Stimulated activated CD8-positive, alpha-beta memory T cell treated with anti-CD3 and anti-CD28 coated beads, Interleukin-12 subunit alpha, Interleukin-12 subunit beta, amount 100 ng/mL, for 24 hours (primary cell): ENCODE measurements at regions not wholly inside any gene's neighbourhood (a gene's known extent, or its start where the extent isn't known, plus 50 kb on each side); places are given as distances from the start of the nearest gene placed in this dataset.

ENCODE experiments used
- DNase-seq: peaks from one replicate; pipeline ENCODE4 v3.0.0-alpha.2; 2020; ENCODE audit errors: extremely low read depth

DNA sequence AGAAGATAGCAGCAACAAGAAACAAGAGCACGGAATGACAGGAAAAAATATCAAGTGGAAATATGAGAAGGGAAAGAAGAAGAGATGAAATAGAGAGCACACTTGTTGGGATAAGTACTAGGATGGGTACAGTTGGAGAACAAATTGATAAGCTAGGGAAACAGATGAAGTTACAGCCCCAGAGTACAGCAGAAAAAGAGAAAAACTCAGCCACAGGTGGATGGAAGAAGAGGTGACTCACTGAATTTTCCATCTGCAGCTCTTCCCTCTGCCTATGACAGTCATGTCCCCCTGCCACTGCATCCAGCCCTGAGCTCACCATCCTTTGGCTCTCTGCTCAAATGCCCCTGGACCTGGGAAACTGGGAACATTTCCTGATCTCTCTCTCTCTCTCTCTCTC, 209.0 kb downstream of the BCOR start:
- no peak for DNase-seq

DNA sequence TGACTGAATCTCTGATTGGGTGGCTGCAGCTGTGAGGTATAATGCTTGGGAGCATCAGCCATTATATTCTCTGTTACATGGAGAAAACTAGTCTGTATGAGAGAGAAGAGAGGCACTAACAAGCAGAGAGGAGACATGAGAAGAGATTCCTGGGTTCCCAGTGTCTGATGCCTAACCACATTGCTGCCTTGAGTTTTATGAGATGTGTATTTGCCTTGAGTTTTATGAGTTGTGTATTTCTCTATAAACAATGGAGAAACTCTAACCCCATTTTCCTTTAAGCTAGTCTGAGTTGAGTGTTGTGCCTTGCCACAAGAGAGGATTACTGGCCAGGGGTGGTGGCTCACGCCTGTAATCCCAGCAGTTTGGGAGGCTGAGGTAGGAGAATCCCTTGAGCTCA, 208.1 kb downstream of the BCOR start:
- no peak for DNase-seq

DNA sequence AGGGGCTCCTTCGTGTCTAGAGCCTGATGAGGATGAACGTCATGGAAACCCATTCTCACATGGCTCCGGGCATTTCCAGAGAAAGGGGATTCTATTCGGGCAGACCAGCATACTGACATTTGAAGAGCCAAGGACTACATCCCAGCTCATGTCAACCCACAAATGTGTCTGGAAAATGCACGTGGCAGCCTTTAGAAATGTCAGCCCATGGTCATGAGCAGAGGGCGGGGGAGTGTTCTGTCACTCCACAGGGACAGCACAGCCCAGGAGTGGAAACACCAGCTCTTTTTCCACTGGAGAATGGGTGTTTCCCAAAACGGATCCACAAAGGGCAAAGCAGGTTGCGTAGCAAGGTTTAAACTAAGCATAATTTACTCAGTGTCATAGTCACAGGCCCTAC, 207.0 kb downstream of the BCOR start:
- no peak for DNase-seq

DNA sequence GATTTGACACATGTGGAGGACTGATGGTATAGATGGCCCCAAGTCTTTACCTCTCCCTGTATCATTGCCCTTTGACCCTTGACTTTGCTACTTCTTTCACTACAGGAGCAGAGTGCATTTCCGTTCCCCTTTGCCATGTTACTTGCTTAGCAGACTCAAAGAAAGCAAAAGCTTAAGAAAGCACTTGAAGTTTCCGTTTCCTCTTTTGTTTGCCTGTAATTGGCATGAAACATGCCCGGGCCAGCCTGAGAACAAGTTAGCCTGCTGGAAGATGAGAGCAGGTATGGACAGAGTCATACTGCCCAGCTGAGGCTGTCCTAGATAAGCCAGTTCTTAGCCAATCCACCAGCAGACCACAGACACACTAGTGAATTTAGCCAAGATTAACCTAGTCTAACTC, 206.0 kb downstream of the BCOR start:
- DNase-seq = no peak

DNA sequence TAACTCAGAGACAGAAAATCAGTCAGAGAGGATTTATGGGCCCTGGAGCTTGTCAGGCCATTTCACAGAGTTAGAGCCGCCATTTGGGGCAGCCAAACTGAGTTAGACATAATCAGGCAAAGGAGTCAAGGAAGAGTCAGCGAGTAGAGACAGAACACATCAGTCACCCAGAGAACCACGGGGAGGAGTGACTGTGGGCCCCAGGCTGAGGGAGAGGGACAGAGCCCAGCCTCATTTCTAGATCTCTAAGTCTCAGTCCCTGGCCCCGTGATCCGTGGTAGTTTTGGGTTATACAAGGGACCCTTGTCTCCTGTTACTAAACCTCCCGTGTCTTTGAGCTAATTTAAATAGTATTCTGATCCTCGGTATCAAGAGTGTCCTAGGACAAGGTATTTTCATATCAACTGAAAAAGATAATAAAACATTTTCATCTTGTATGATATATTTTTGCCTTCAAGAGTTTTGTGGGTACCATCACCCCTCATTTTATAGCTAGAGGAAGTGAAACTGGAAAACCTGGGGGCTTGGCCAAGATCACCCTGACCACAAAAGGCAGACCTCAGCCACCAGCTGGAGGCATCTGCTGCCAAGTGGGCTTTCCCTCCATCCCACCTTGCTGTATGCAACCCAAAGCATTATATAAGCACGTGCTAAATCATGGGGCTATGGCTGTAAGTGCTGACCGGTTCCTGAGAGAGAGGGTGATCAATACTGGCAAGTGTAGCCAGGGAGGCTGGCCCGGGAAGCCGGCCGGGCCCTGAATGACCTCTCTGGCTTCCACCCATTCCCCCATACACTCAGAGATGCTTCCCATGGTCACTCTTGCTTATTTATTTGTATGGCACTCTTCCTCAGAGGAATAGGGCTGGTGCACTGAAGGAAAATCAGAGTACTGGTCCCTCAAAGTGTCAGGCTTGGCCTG, 204.1 kb downstream of the BCOR start:
- DNase-seq = no peak

DNA sequence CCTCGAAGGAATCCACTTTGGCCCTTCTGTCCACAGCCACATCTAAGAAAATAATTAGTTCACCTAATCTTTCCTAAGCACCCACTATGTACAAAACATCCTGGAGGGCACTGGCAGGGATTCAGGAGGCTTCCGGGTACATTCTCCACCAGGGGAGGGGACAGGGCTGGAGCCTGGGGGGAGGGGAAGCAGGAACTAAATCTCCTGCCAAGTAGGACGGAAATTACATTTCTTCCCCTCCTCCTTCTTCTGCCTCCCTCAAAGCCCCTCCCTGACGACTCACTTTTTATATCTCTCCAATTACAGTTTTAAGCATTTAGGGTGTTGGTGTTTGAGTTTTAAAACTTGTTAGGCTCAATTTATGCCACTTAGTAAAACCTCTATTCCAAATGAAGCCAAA, 203.1 kb downstream of the BCOR start:
- DNase-seq = no peak

DNA sequence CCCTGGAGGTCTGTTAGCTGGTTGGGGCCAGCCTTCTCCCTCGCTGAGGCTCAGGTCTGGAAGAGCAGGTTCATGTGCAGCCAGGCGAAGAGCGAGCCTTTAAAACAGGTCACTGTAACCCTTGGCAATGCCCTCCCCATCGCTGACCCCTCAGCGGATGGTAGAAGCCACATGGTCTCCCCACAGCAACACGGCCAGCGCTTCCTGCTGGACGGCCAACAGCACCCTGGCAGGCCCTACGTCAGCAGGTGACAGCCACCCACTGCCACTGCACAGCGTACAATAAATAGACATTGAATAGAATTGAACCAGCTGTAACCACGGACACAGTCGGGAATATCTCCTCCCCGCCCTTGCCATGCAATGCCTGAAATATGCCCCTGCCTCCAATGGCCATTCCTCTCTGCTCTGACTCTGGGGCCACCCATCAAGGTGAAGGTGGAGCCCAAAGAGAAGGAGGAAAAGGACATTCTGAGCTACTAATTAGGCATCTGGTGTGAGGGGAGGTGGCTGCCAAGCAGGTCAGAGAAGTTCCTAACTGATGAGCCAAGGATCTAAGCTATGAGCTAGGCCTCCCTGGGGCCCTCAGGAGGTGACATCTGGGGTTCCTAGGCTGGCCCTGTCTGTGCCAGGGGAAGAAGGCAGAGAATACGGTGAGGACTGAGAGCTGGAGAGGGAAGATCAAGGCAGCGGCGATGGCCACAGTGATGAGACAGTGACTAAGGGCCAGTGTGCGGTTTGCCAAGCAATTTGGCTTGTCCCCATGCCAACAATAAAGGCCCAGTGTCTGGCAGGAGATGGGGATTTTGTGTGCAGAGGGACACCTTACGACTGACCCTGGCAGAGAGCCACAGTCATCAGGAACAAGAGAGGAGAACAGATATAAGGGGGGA, 202.3 kb downstream of the BCOR start:
- DNase-seq = no peak

DNA sequence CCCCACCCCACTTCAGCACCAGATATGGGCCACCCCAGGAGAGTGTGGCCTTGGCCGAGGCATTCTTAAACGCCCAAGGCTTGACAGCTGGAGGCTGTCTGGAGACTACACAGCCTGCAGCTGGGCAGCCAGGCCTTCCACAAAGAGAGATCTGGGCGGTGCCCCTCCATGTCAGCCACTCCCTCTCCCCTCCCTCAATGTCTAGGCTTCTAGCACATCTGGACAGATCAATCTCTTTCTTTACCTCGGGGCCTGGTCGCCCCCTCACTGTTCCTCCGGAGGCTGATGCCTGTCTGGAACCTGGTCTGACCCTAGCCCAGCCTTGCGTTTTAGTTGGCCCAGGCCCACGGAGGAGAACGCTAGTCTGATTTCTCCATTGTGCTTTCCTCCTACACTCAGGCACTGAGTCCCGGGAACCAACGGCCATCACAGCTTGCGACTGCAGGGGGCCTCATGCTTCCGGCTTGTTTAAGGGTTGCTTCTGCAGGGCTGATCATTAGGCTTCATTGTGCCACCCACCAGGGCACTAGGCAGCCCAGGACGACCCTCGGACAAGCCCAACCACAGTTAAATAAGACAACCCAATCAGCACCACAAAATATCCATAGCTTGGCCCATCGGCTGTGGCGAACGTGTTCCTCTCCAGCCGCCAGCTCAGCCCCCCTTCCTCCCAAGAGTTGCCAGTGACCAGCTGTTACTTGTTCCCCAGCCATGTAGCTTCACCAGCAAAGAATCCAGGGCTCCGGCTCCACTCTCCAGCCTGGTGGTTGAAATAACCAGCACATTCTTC, 200.6 kb downstream of the BCOR start:
- no peak for DNase-seq

DNA sequence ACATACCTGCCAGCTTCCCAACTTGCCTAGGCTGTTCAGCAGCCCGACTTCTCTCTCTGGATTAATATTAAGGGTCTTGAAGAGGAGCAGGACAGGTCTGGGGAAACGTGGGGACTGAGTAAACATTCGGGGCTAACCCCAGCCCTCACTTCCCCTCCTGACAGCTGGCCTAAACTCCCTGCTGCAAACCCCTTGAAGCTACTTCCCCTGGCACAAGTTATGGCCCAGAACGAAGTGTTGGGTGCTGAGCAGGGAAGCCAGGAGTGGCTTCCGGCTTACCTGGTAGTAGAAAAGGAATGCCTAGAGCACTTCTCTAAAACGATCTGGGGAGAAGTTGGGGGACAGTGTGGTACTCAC, 200.0 kb downstream of the BCOR start:
- no peak for DNase-seq

DNA sequence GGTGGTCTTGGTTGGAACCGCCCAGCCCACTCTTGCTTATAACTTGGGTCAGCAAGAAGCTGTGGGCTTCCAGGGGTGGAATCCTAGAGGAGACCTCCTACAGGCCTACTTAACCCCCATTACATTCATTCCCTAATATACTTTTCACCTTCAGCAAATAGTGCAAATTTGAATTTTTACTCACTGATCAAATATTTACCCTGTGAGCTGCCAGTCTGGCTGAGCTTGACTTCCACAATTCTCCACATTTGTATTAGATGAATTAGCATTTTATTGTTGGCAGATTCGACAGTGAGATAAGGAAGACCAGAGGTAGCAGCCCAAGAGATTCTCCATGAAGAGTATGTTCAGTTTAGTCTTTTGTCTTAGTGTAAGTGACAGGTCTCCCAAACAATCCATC, 199.6 kb downstream of the BCOR start:
- no peak for DNase-seq

DNA sequence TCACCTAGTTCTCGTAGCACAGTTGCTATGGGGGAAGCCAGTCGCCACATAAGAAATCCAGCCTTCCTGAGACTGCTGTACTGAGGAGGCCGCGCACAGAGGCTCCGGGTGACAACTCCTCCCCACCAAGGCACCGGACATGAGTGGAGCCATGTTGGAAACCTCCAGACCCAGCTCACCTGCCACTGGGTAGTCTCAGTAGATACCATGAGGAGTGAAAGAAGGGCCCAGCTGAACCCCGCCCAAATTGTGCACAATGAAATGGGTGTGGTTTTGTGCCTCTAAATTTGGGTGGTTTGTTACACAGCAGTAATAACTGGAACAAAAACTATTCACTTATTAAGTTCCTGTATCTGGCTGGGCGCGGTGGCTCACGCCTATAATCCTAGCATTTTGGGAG, 198.7 kb downstream of the BCOR start:
- DNase-seq = no peak

DNA sequence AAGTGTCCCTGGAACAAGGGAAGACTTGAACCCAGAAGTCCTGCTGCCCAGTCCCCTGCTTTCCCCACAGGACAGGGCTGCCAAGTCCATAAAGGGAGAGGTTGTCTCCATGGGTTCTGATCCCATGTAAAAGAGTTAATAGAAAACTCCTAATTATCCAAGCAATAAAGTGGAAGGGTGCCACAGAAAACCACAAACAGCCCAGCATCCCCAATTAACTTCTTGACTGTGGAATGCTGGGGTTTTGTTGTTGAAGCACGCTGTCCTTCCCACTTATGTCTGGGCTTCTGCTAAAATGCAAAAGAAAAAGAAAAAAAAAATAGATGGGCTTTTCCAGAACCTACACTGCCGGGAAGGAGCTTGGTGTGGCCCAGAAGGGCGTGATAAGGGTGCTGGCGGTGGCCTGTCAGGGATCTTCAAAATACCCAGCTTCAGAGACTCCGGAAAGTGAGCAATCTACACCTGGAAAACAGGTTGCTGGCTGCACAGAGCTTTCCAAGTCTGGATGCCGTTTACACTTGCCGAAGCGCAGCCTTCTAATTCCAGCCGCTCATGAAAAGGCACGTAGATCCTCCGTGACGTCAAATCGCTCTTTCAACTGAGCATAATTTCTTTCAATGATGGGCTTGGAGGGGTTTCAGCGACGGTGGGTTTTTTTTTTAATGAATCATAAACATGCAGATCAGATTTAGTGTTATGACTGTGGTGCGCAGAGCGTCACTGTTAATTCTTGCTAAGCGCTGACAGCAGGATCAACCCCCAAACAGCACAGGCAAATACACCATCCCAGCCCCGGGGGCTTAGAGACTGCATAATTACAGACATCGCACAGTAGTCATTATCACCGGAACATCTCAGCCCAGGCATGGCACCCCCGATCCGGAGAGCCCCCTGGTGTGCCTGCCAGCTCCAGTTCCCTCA, 197.6 kb downstream of the BCOR start:
- DNase-seq = no peak

DNA sequence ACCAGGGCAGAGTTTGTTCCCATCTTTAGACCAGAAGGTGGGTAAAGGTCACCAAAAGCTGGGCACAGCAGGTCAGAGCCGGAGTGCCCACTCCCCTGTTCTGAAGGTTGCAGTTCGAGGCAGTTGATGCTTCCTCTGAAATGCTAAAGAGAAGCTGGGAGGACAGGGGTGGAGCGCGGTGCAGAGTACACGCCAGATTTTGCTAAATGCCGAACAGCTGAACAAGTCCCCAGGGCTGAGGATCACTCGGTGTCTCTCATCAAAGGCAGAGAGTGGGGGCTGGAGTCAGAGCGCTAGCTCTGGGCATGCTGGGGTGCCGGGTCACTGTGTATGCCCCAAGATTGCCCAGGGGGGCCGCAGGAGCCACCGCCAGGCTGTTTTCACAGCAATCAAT, 197.0 kb downstream of the BCOR start:
- DNase-seq = no peak

DNA sequence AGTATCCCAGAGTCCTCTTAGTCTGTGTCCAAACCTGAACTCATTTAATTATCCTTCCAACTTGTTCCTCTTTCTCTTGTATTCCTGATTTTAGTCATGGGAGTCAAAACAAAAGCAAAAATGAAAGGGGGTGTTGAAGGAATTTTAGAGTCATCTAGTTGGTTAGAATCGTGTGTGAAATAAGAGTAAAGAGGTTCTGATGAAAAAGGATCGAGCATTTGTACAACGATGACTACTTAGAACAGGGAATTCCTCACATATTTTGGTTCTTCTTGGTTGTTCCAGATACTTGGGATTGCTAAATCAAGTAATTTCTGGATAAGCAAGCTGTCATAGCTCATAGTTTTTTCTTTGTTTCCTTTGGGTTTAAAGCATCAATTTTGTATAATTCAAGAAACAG, 194.4 kb downstream of the BCOR start:
- no peak for DNase-seq

DNA sequence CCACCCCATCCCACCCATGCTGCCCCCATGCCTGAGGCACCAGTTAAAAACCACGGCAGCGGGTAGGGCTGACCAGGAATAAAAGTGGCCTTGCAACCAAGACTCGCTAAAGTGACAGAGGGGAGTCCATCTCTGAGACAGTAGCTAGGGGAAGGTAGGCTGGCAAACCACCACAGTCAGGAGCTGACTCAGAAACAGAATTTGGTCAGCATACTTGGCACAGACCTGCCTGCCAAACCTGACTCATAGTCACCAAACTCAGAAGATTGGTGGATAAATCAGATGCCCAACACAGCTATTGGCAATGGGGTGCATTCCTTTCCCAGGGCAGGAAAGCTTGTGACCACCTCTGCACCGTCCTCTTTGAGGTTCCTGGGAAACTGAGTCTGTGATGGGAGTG, 193.8 kb downstream of the BCOR start:
- DNase-seq = no peak

DNA sequence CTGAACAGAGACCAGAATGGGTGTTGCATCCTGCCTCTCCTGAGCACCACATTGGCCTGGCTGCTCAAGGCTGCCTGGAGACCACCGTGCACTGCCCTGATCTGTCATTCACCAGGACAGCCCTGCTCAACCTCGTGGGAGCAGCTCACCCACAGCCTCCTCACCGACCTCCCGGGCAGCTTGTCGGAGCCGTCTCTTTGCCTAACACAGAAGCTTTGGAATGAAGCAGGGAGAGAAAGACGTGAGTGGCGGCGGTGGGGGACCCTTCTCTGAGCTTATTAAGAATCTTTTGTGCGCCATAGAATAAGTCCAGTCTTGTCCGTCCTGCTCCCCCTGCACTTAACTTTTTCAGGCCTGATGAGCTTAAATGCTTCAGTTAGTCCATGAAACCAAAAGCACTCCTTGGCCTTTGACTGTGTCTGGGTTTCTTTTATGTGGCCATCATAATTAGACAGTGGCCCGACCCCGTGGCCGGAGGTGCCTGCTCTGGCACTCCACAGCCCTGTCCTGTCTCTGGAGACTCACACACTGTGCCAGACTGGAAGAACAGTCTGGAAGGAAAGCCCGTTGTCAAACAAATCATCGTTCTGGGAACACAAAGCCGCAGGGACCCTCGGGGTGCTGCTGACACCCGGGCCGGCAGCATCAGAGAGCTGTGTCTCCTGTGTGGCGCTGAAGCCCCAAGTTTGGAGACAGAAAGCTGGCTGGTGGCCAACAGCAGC, 192.8 kb downstream of the BCOR start:
- no peak for DNase-seq

DNA sequence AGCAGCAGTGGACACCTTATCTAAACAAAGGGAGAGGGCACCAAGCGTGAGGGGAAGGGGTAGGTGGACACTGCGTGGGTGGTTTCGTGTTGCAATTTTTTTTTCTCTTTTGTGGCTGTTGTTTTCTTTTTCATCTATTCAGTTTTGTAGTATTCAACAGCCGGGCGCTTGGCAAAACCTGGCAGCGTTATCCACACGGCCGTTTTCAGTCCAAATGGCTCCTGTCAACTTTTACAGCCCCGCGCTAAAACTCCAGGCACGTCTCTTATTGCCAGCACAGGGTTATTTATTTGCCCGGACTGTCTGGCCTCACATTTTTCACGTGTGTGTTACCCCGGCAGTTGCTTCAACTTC, 192.2 kb downstream of the BCOR start:
- DNase-seq = no peak

DNA sequence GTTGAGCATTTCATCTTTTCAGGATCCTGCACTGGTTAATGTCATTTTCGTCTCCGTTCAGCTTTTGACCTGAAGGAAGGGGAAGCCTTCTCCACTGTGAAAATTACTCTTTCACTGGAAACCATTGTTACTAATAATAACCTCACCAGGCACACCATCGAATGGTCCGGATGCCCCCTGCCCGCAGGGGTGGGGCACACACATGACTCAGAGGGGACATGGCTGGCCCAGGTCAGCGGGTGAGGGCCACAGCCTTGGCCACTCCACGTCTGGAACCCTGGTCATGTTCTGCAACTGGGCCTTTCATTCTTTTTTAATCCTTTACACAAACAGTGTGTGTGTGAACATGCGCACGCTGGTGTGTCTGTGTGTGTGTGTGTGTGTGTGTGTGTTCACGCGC, 191.8 kb downstream of the BCOR start:
- DNase-seq = no peak

DNA sequence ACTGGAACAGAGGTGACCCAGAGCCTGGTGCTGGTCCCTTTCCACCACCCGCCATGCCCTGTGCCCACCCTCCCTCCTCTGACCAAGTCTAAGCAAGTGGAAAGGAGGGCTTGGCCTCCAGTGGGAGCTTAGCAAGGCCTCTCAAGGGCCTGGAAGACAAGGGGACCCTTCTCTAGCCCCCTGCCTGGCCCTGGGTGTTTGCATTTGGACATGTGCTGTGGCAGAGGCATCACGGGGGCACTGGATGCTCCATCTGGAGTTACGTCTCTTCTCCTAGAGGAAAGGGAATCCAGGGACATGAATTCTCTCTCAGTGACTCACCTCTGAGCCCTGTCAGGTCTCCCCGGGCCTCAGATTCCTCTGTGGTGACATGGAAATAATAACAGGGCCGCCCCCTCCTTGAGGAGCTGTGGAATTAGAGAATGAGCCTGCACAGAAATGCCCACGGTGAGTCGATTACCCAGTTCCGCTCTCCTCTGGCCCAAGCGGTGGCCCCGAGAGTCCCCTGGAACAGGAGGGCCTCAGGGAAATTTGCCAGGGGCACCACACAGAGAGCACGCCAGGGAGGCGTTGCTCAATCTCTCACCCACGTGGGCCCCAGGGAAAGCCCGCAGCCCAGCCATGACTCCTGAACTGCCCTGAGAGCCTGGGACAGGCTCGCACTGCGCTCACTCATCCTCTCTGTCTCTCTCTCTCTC, 189.6 kb downstream of the BCOR start:
- DNase-seq = no peak

DNA sequence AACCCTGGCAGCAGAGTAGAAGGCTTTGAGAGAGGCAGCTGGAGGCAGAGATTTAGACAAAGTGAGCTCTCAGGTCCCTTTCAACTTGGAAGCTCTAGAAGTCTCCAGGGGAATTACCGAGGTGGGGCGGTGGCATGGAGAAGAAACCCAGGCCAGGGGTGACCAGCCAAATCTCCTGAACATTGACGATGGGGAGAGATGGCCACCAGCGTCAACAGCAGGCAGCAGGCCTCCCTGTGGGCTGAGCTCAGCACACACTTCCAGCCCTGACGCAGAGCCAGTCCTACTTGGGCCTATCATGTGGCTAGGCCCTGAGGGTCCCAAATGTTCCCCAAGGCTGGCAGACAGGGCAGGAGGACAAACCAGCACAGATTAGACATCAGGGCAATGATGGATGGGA, 187.8 kb downstream of the BCOR start:
- no peak for DNase-seq
